Loucy (cell line): ENCODE measurements at regions not wholly inside any gene's neighbourhood (a gene's known extent, or its start where the extent isn't known, plus 50 kb on each side); places are given as distances from the start of the nearest gene placed in this dataset.
"Not testable (repeated sequence)": the region's sequence is repeated elsewhere in the genome, so short reads cannot be mapped to it uniquely, and the experiment has no call there.

ENCODE experiments used
- CTCF ChIP-seq: fragments of 200-600 bp; sonication (generic); conservative IDR thresholded peaks from 2 replicates; pipeline ENCODE4 v1.5.1; 2014; ENCODE audit warnings: mild to moderate bottlenecking, antibody characterized with exemption, low read length
- EZH2phosphoT487 ChIP-seq: fragments of 200-600 bp; IDR thresholded peaks from 2 replicates; pipeline ENCODE4 v1.6.1; 2018; ENCODE audit warnings: antibody characterized with exemption, mild to moderate bottlenecking, moderate library complexity, borderline replicate concordance

GRCh38 chr12:105609001-105609400, 278.5 kb downstream of the C12orf75 start:
- not testable (repeated sequence) for TF ChIP-seq CTCF, EZH2phosphoT487
